ENCODE measurements at regions not wholly inside any gene's neighbourhood (a gene's known extent, or its start where the extent isn't known, plus 50 kb on each side); places are given as distances from the start of the nearest gene placed in this dataset.

- TF ChIP-seq CTCF (IDR thresholded peaks at IDR 0.05 in 2 of 3, conservative IDR thresholded peaks at IDR 0.05 in 1 of 3; ENCODE audit: borderline replicate concordance in 1 of 3, insufficient read depth in 1 of 3, low read depth in 2 of 3, low read length in 2 of 3) (no peak), POLR2A (IDR thresholded peaks at IDR 0.05; ENCODE audit: borderline replicate concordance, extremely low read depth, insufficient read depth, insufficient read length) (no peak)
Observed at GRCh38 chr5:38009749-38010358, 170.0 kb upstream of the GDNF start.
